Smooth muscle cell (in vitro differentiated cells): ENCODE measurements at regions not wholly inside any gene's neighbourhood (a gene's known extent, or its start where the extent isn't known, plus 50 kb on each side); places are given as distances from the start of the nearest gene placed in this dataset.
"Not testable (repeated sequence)": the region's sequence is repeated elsewhere in the genome, so short reads cannot be mapped to it uniquely, and the experiment has no call there.

Experiments used
- DNase-seq: peaks from one replicate; lab custom pipeline; 2025; ENCODE audit not compliant: unreplicated experiment; lab: John Stamatoyannopoulos, UW
- H2AFZ ChIP-seq: fragments of 200-600 bp; sonication (generic); 2 replicates; pipeline ENCODE4 v1.6.0; 2016; ENCODE audit warnings: antibody characterized with exemption, low read depth, mild to moderate bottlenecking
- H3F3A ChIP-seq: fragments of 200-600 bp; sonication (generic); 2 replicates; pipeline ENCODE4 v1.6.0; 2017; ENCODE audit warnings: antibody characterized with exemption, low read depth
- H3K27ac ChIP-seq: fragments of 200-600 bp; sonication (generic); 2 replicates; pipeline ENCODE4 v1.5.1; 2016; ENCODE audit warnings: low read depth, mild to moderate bottlenecking
- H3K27me3 ChIP-seq: fragments of 200-600 bp; sonication (generic); 2 replicates; pipeline ENCODE4 v1.6.1; 2016; ENCODE audit warnings: low read depth, mild to moderate bottlenecking
- H3K36me3 ChIP-seq: fragments of 200-600 bp; sonication (generic); 2 replicates; pipeline ENCODE4 v1.5.1; 2016; ENCODE audit warnings: low read depth
- H3K4me1 ChIP-seq: fragments of 200-600 bp; sonication (generic); 2 replicates; pipeline ENCODE4 v1.5.1; 2016; ENCODE audit warnings: low read depth
- H3K4me2 ChIP-seq: fragments of 200-600 bp; sonication (generic); 2 replicates; pipeline ENCODE4 v1.6.0; 2016; ENCODE audit warnings: mild to moderate bottlenecking
- H3K4me3 ChIP-seq: fragments of 200-600 bp; sonication (generic); 2 replicates; pipeline ENCODE4 v1.5.1; 2016; ENCODE audit warnings: mild to moderate bottlenecking
- H3K79me2 ChIP-seq: fragments of 200-600 bp; sonication (generic); 2 replicates; pipeline ENCODE4 v1.6.0; 2016; ENCODE audit warnings: low read depth, mild to moderate bottlenecking
- H3K9ac ChIP-seq: fragments of 200-600 bp; sonication (generic); 2 replicates; pipeline ENCODE4 v1.6.0; 2016; ENCODE audit warnings: low read depth
- H3K9me3 ChIP-seq: fragments of 200-600 bp; sonication (generic); replicated peaks from 2 replicates; pipeline ENCODE4 v1.5.1; 2016; ENCODE audit warnings: low read depth
- H4K20me1 ChIP-seq: fragments of 200-600 bp; sonication (generic); 2 replicates; pipeline ENCODE4 v1.6.0; 2016; ENCODE audit warnings: low read depth
- CTCF ChIP-seq: fragments of 200-600 bp; sonication (generic); IDR thresholded peaks from 2 replicates; pipeline ENCODE4 v1.5.1; 2017; ENCODE audit warnings: borderline replicate concordance, mild to moderate bottlenecking, antibody characterized with exemption; ENCODE audit not compliant: insufficient read depth, poor library complexity, severe bottlenecking
- WGBS: methylation state at CpG from one replicate; pipeline ENCODE4 v1.1.7; 2016; ENCODE audit warnings: low lambda C conversion rate; 5-methylcytosine and 5-hydroxymethylcytosine counted together

GRCh38 chr7:83271212-83272099 lies 108.8 kb upstream of the PCLO start:
- H3K4me1 ChIP-seq, result no peaks in the 10 kb centered on the region
- H3K79me2 ChIP-seq, result no peaks in the 10 kb centered on the region
- H3K36me3 ChIP-seq, result no peaks in the 10 kb centered on the region
- no peak overlapping the region for H3K9ac ChIP-seq
- no peak for DNase-seq
- H3K4me3 ChIP-seq, result no peak overlapping the region
- H3K4me2 ChIP-seq, result no peak overlapping the region
- H3K9me3 ChIP-seq, result no peaks in the 10 kb centered on the region
- TF ChIP-seq CTCF, result peak; percentile 49
- H3F3A ChIP-seq, result no peaks in the 10 kb centered on the region
- H4K20me1 ChIP-seq, result no peaks in the 10 kb centered on the region
- H2AFZ ChIP-seq, result peak overlapping the region; percentile 11
- 88% methylated on average over 5 of the region's 5 CpGs for WGBS
- no peak overlapping the region for H3K27ac ChIP-seq
- H3K27me3 ChIP-seq, result peaks cover 4% of the 10 kb centered on the region

GRCh38 chr7:83270407-83270806 lies 107.7 kb upstream of the PCLO start:
- no peak for TF ChIP-seq CTCF
- 80% methylated on average over 3 of the region's 3 CpGs for WGBS
- H4K20me1 ChIP-seq, result no peaks in the 10 kb centered on the region

GRCh38 chr7:83267141-83267631 lies 104.5 kb upstream of the PCLO start:
- TF ChIP-seq CTCF, result no peak
- 37% methylated on average over 2 of the region's 2 CpGs for WGBS
- no peaks in the 10 kb centered on the region for H3K36me3 ChIP-seq
- H3K9me3 ChIP-seq, result no peaks in the 10 kb centered on the region
- H3K4me1 ChIP-seq, result no peaks in the 10 kb centered on the region
- no peaks in the 10 kb centered on the region for H3F3A ChIP-seq
- no peaks in the 10 kb centered on the region for H4K20me1 ChIP-seq
- H3K27me3 ChIP-seq, result no peaks in the 10 kb centered on the region
- no peak overlapping the region for H2AFZ ChIP-seq
- no peak for DNase-seq
- H3K9ac ChIP-seq, result no peak overlapping the region
- no peaks in the 10 kb centered on the region for H3K79me2 ChIP-seq
- no peak overlapping the region for H3K4me3 ChIP-seq
- no peak overlapping the region for H3K27ac ChIP-seq
- no peak overlapping the region for H3K4me2 ChIP-seq

More at GRCh38 chr7:83270407-83270806, 107.7 kb upstream of the PCLO start:
- Histone ChIP-seq H2AFZ (no peak overlapping the region), H3K27me3 (peaks cover 4% of the 10 kb centered on the region), H3F3A (no peaks in the 10 kb centered on the region), H3K4me2 (no peak overlapping the region), H3K9ac (no peak overlapping the region), H3K9me3 (no peaks in the 10 kb centered on the region), H3K27ac (no peak overlapping the region), H3K4me1 (no peaks in the 10 kb centered on the region), H3K79me2 (no peaks in the 10 kb centered on the region), H3K36me3 (no peaks in the 10 kb centered on the region), H3K4me3 (no peak overlapping the region)
- no peak for DNase-seq

- not testable (repeated sequence) for H4K20me1 ChIP-seq, H3K27ac ChIP-seq, H3K27me3 ChIP-seq, H3K79me2 ChIP-seq, H3K36me3 ChIP-seq, H3K4me3 ChIP-seq, H3K9ac ChIP-seq, H3K4me2 ChIP-seq, H3K4me1 ChIP-seq, H2AFZ ChIP-seq, DNase-seq, H3F3A ChIP-seq, H3K9me3 ChIP-seq
- WGBS, result 79% methylated on average over 10 of the region's 10 CpGs
Measured at GRCh38 chr7:83263442-83264034, 100.9 kb upstream of the PCLO start.
